SK-N-MC (cell line): ENCODE measurements at regions not wholly inside any gene's neighbourhood (a gene's known extent, or its start where the extent isn't known, plus 50 kb on each side); places are given as distances from the start of the nearest gene placed in this dataset.

Experiments
- EZH2 ChIP-seq: fragments of 200-600 bp; sonication (generic); IDR thresholded peaks from one replicate; pipeline ENCODE4 v1.6.1; 2017; ENCODE audit warnings: antibody characterized with exemption
- POLR2AphosphoS5 ChIP-seq: IDR thresholded peaks from 2 replicates; pipeline ENCODE4 v1.6.1; 2012; ENCODE audit warnings: mild to moderate bottlenecking, low read depth, low read length, borderline replicate concordance

- TF ChIP-seq EZH2, result no peak
- TF ChIP-seq POLR2AphosphoS5, result no peak
Measured at GRCh38 chr20:58150772-58151171, 77.7 kb downstream of the ANKRD60 start.
